Right lobe of liver (tissue), 6 donors: ENCODE measurements at regions not wholly inside any gene's neighbourhood (a gene's known extent, or its start where the extent isn't known, plus 50 kb on each side); places are given as distances from the start of the nearest gene placed in this dataset.

Experiments
- ATAC-seq, 4 donors: fragments of 200-7000 bp; cut with Tn5 transposase; one replicate each; pipeline ENCODE4 v1.9.1; 2020; ENCODE audit warnings: mild to moderate bottlenecking in 4 of 4, moderate library complexity in 4 of 4
- DNase-seq, 3 donors: peaks; one replicate each; pipeline ENCODE4 v3.0.0-alpha.2; 2020
- H3K27ac ChIP-seq, 3 donors: fragments of 200-600 bp; one replicate each; pipeline ENCODE4 v1.8.0; 2022
- H3K27me3 ChIP-seq, 2 donors: fragments of 200-600 bp; one replicate each; pipeline ENCODE4 v1.8.0; 2022
- H3K36me3 ChIP-seq, 4 donors: fragments of 200-600 bp; sonication (generic) in 1 of 4; one replicate each; pipeline versions ENCODE4 v1.5.1 to v1.8.0; 2017 to 2022; ENCODE audit warnings: control low read depth in 1 of 4
- H3K4me1 ChIP-seq, 4 donors: fragments of 200-600 bp; sonication (generic) in 1 of 4; one replicate each; pipeline versions ENCODE4 v1.5.1 to v1.8.0; 2017 to 2022; ENCODE audit warnings: control low read depth in 1 of 4
- H3K4me3 ChIP-seq, 3 donors: fragments of 200-600 bp; one replicate each; pipeline ENCODE4 v1.8.0; 2022
- H3K9me3 ChIP-seq, 4 donors: fragments of 200-600 bp; sonication (generic) in 1 of 4; one replicate each; pipeline versions ENCODE4 v1.5.1 to v1.8.0; 2017 to 2022; ENCODE audit warnings: control low read depth in 1 of 4
- CTCF ChIP-seq, 4 donors: fragments of 200-600 bp in 3 of 4; fragments of 450-650 bp in 1 of 4; IDR thresholded peaks; one replicate each; pipeline versions ENCODE4 v1.5.1 to v1.8.0; 2016 to 2022; ENCODE audit warnings: antibody characterized with exemption in 4 of 4, mild to moderate bottlenecking in 2 of 4
- POLR2A ChIP-seq: fragments of 450-650 bp; IDR thresholded peaks from one replicate; pipeline ENCODE4 v1.6.1; 2017; ENCODE audit warnings: antibody characterized with exemption, mild to moderate bottlenecking
- WGBS: methylation state at CpG from one replicate; pipeline ENCODE4 v1.1.6; 2018; ENCODE audit warnings: low coverage, low lambda C conversion rate; ENCODE audit not compliant: insufficient coverage; ENCODE audit errors: missing lambda C conversion rate; 5-methylcytosine and 5-hydroxymethylcytosine counted together
- intact Hi-C, 2 donors: fragments of 100-400 bp; cut with DNase I; formaldehyde crosslinking; loops; one replicate each; pipeline versions ENCODE4 v1.11.2 to v1.14.1; 2022
- donor health status: DM: no; HTN: yes; CAD: no.
- donor health status: DM: no; HTN: no; CAD: no.
- donor health status: DM: no; HTN: no; CAD: no.
- donor health status: DM: no; HTN: yes; CAD: no.
- donor health status: DM: no; HTN: yes; CAD: no.

DNA sequence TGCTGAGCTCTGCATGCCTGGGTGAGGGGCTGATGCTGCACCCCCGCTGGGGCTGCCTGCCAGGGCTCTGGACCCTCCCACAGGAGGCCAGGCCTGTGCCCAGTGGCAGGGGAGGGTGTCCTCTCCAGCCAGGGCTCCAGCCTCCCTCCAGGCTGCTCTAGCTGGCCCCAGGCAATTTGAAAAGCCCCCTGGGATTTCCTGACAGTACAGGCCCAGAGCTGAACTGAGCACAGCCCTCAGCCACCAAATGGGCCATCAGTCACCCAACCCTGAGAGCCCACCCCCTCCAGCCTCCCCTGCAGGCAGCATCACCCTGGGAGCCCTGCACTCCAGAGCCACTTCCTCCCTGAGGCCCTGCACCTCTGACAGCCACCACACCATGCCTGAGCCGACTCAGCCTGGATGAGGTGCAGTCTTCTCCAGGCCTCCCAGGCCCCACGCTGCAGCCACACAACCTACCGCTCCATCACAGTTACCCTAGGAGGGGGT lies 101.8 kb upstream of the RET start:
- ATAC-seq, result peak in 1 of 4 donors; percentile 17
- H3K36me3 ChIP-seq, result no peaks in the 10 kb centered on the region
- H3K9me3 ChIP-seq, result no peaks in the 10 kb centered on the region
- no peaks in the 10 kb centered on the region for H3K27me3 ChIP-seq
- no peak overlapping the region for H3K27ac ChIP-seq
- no peak overlapping the region for H3K4me3 ChIP-seq
- peak in 2 of 3 donors; percentile 5 to 40 for DNase-seq
- H3K4me1 ChIP-seq, result no peaks in the 10 kb centered on the region
- no CpG with 5 or more reads among the region's 4 CpGs for WGBS
- intact Hi-C loops, result no loop called here
- no peak for TF ChIP-seq CTCF (IDR thresholded peaks at IDR 0.05)

GRCh38 chr10:42975558-42976340 lies 101.1 kb upstream of the RET start:
- no peaks in the 10 kb centered on the region for H3K4me1 ChIP-seq
- ATAC-seq (no peak), DNase-seq (peak in 2 of 3 donors; percentile 8 to 37)
- no peaks in the 10 kb centered on the region for H3K36me3 ChIP-seq
- H3K27me3 ChIP-seq, result no peaks in the 10 kb centered on the region
- intact Hi-C loops, result no loop called here
- TF ChIP-seq CTCF (IDR thresholded peaks at IDR 0.05) (no peak), POLR2A (no peak)
- WGBS, result 100% methylated on average over 2 of the region's 21 CpGs
- no peak overlapping the region for H3K27ac ChIP-seq
- no peak overlapping the region for H3K4me3 ChIP-seq
- no peaks in the 10 kb centered on the region for H3K9me3 ChIP-seq

DNA sequence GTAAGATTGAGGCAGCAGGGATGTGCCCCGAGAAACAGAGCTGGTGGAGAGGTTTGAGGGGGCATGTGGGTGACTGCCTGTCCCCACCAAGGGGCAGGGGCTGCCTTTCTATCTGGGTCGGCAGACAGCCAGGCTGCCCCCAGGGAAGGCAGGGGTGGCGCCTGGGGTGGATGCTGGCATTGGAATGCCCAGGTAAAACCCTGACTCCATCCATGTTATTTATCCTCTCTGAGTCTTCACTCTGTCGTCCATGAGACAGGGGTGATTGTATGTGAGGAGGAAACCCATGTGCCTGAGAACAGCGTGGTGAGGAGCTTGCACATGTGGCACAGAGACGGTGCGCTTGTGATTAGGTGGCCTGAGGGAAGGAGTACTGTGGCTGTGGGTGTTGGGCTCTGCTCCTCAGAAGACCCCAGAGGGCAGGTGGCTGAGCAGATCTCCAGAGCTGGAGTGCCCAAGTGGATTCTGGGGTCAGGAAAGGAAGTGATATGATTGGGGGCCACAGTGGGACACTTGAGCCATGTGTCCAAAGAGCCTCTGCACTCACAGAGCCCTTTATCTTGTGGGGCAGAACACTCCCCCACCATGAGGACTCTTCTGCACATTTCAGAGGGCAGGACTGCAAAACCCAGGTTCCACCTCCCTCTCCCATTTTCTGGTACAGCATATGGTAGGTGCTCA lies 100.4 kb upstream of the RET start:
- TF ChIP-seq POLR2A (no peak), CTCF (IDR thresholded peaks at IDR 0.05) (no peak)
- no peak for ATAC-seq
- no peak overlapping the region for H3K4me3 ChIP-seq
- no peak overlapping the region for H3K27ac ChIP-seq
- no peaks in the 10 kb centered on the region for H3K27me3 ChIP-seq
- H3K9me3 ChIP-seq, result no peaks in the 10 kb centered on the region
- H3K4me1 ChIP-seq, result no peaks in the 10 kb centered on the region
- peak in 2 of 3 donors; percentile 7 to 14 for DNase-seq
- 70% methylated on average over 2 of the region's 7 CpGs for WGBS
- intact Hi-C loops, result no loop called here
- H3K36me3 ChIP-seq, result no peaks in the 10 kb centered on the region

DNA sequence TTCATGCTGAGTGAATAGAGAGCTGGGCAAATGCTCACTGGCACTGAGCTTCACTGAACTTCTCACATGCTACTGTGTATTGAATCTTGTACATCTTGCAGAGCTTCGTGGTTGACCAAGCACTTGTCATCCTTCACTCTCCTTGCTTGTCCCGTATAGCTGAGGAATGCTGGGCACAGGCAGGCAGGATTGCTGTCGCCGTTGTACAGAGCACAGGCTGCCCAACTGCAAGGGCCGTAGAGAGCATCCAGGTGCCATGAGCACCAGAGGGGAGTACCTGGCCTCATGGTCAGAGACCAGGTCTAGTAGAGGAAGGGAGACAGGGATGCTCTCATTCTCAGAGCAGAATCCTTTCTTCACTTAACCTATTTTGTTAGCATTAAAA lies 99.8 kb upstream of the RET start:
- H3K9me3 ChIP-seq, result no peaks in the 10 kb centered on the region
- peak in 2 of 3 donors; percentile 4 to 14 for DNase-seq
- no peaks in the 10 kb centered on the region for H3K36me3 ChIP-seq
- no peak overlapping the region for H3K27ac ChIP-seq
- H3K4me3 ChIP-seq, result no peak overlapping the region
- no peaks in the 10 kb centered on the region for H3K27me3 ChIP-seq
- no peak for TF ChIP-seq POLR2A
- WGBS, result 70% methylated on average over 5 of the region's 5 CpGs
- intact Hi-C loops, result no loop called here
- no peaks in the 10 kb centered on the region for H3K4me1 ChIP-seq
- no peak for ATAC-seq

DNA sequence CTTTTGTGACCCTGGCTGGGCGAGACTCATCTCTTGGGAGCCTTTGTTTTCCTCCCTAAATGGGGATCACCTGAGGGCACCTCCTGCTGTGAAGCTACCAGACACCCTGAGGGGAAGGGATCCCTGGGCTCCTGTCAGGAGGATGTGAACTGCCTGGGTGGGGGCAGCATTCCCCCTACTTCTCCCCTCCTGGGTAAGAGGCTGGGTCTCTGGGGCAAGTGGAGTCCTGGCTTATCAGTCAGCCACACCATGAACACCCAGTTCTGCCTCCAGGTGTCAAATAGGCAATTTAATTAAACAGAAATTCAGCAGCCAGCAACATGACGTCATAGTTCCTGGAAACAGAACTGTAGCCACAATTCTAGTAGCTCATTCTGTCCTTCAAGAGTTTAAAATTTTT lies 97.7 kb upstream of the RET start:
- DNase-seq, result peak in 2 of 3 donors; percentile 2 to 20
- intact Hi-C loops, result no loop called here
- H3K9me3 ChIP-seq, result no peaks in the 10 kb centered on the region
- H3K4me3 ChIP-seq, result no peak overlapping the region
- H3K36me3 ChIP-seq, result no peaks in the 10 kb centered on the region
- TF ChIP-seq POLR2A (no peak), CTCF (IDR thresholded peaks at IDR 0.05) (no peak)
- H3K27ac ChIP-seq, result no peak overlapping the region
- no peaks in the 10 kb centered on the region for H3K4me1 ChIP-seq
- WGBS, result 58% methylated on average over 2 of the region's 2 CpGs
- no peaks in the 10 kb centered on the region for H3K27me3 ChIP-seq
- no peak for ATAC-seq
